HFF-Myc (cell line): ENCODE measurements at regions not wholly inside any gene's neighbourhood (a gene's known extent, or its start where the extent isn't known, plus 50 kb on each side); places are given as distances from the start of the nearest gene placed in this dataset.

Source experiments
- DNase-seq: peaks from one replicate; pipeline ENCODE4 v3.0.0-alpha.2; 2011; ENCODE audit warnings: low read depth; ENCODE audit errors: extremely low read depth
- H3K4me3 ChIP-seq: replicated peaks from 2 replicates; pipeline ENCODE4 v1.5.1; 2011; ENCODE audit warnings: low read depth, mild to moderate bottlenecking, control low read depth, low read length
- CTCF ChIP-seq: IDR thresholded peaks from 2 replicates; pipeline ENCODE4 v1.5.1; 2012; ENCODE audit warnings: mild to moderate bottlenecking, low read depth, low read length, control low read depth; ENCODE audit errors: missing control alignments

GRCh38 chr14:95452893-95453712 is 63.3 kb downstream of the SYNE3 start:
- no peak for DNase-seq
- no peak overlapping the region for H3K4me3 ChIP-seq
- TF ChIP-seq CTCF: no peak

- peak; percentile 51 for TF ChIP-seq CTCF
- DNase-seq: no peak
- H3K4me3 ChIP-seq: no peak overlapping the region
Observed at GRCh38 chr14:95452176-95452892, 64.1 kb downstream of the SYNE3 start.

GRCh38 chr14:95449131-95449530 is 67.3 kb downstream of the SYNE3 start:
- no peak for DNase-seq
- H3K4me3 ChIP-seq: no peak overlapping the region
- no peak for TF ChIP-seq CTCF

GRCh38 chr14:95446470-95446869 is 70.0 kb downstream of the SYNE3 start:
- TF ChIP-seq CTCF: no peak
- no peak overlapping the region for H3K4me3 ChIP-seq
- DNase-seq: no peak

GRCh38 chr14:95445676-95446075 is 70.8 kb downstream of the SYNE3 start:
- no peak for TF ChIP-seq CTCF
- no peak overlapping the region for H3K4me3 ChIP-seq
- no peak for DNase-seq

GRCh38 chr14:95445161-95445560 is 71.3 kb downstream of the SYNE3 start:
- DNase-seq: no peak
- TF ChIP-seq CTCF: no peak

More at GRCh38 chr14:95445161-95445560, 71.3 kb downstream of the SYNE3 start:
- H3K4me3 ChIP-seq: no peak overlapping the region
